Ishikawa (cell line): ENCODE measurements at regions not wholly inside any gene's neighbourhood (a gene's known extent, or its start where the extent isn't known, plus 50 kb on each side); places are given as distances from the start of the nearest gene placed in this dataset.

Source experiments
- CEBPB ChIP-seq: IDR thresholded peaks from 2 replicates; pipeline ENCODE4 v1.6.1; 2012
- CREB1 ChIP-seq: IDR thresholded peaks from 2 replicates; pipeline ENCODE4 v1.6.1; 2012; ENCODE audit warnings: low read depth
- EGR1 ChIP-seq: IDR thresholded peaks from 2 replicates; pipeline ENCODE4 v1.6.1; 2012
- EP300 ChIP-seq: IDR thresholded peaks from 2 replicates; pipeline ENCODE4 v1.6.1; 2012; ENCODE audit warnings: borderline replicate concordance
- FOXM1 ChIP-seq: IDR thresholded peaks from 2 replicates; pipeline ENCODE4 v1.6.1; 2012; ENCODE audit warnings: low read depth, borderline replicate concordance
- MAX ChIP-seq: IDR thresholded peaks from 2 replicates; pipeline ENCODE4 v1.6.1; 2012
- NFIC ChIP-seq: IDR thresholded peaks from 2 replicates; pipeline ENCODE4 v1.6.1; 2012
- RAD21 ChIP-seq: IDR thresholded peaks from 2 replicates; pipeline ENCODE4 v1.6.1; 2012; ENCODE audit warnings: low read depth
- REST ChIP-seq: IDR thresholded peaks from 2 replicates; pipeline ENCODE4 v1.6.1; 2012; ENCODE audit warnings: low read depth, mild to moderate bottlenecking
- TAF1 ChIP-seq: IDR thresholded peaks from 2 replicates; pipeline ENCODE4 v1.6.1; 2012; ENCODE audit warnings: low read depth, mild to moderate bottlenecking
- TCF12 ChIP-seq: IDR thresholded peaks from 2 replicates; pipeline ENCODE4 v1.6.1; 2012; ENCODE audit warnings: low read depth
- TEAD4 ChIP-seq: IDR thresholded peaks from 2 replicates; pipeline ENCODE4 v1.6.1; 2012
- USF1 ChIP-seq: IDR thresholded peaks from 2 replicates; pipeline ENCODE4 v1.6.1; 2012
- YY1 ChIP-seq: IDR thresholded peaks from 2 replicates; pipeline ENCODE4 v1.6.1; 2012; ENCODE audit warnings: low read depth
- ZBTB7A ChIP-seq: IDR thresholded peaks from 2 replicates; pipeline ENCODE4 v1.6.1; 2012; ENCODE audit warnings: low read depth

- no peak for TF ChIP-seq TCF12
- no peak for TF ChIP-seq FOXM1
- TF ChIP-seq CREB1 = no peak
- no peak for TF ChIP-seq ZBTB7A
- no peak for TF ChIP-seq MAX
- no peak for TF ChIP-seq TAF1
- TF ChIP-seq TEAD4 = no peak
- TF ChIP-seq RAD21 = no peak
- no peak for TF ChIP-seq EP300
- TF ChIP-seq REST = no peak
- TF ChIP-seq USF1 = no peak
These were observed 198.5 kb downstream of the TBXT start for GRCh38 chr6:165969184-165969583.

GRCh38 chr6:165968408-165968807 is 199.2 kb downstream of the TBXT start:
- TF ChIP-seq USF1 (no peak), TEAD4 (no peak), EP300 (no peak), TAF1 (no peak)

- TF ChIP-seq USF1 (no peak), FOXM1 (no peak), YY1 (no peak), TAF1 (no peak), EGR1 (no peak), MAX (no peak), TEAD4 (no peak), ZBTB7A (no peak), CREB1 (no peak), REST (no peak), RAD21 (no peak), TCF12 (no peak), NFIC (no peak), EP300 (no peak), CEBPB (no peak)
These were observed 199.7 kb downstream of the TBXT start for GRCh38 chr6:165967810-165968407.

- no peak for TF ChIP-seq MAX
- no peak for TF ChIP-seq USF1
- TF ChIP-seq REST = no peak
- no peak for TF ChIP-seq CREB1
- TF ChIP-seq NFIC = no peak
- TF ChIP-seq RAD21 = no peak
- TF ChIP-seq TEAD4 = no peak
- no peak for TF ChIP-seq CEBPB
- TF ChIP-seq YY1 = no peak
- TF ChIP-seq EP300 = no peak
- no peak for TF ChIP-seq EGR1
- no peak for TF ChIP-seq FOXM1
- no peak for TF ChIP-seq TAF1
- TF ChIP-seq TCF12 = no peak
- no peak for TF ChIP-seq ZBTB7A
These were observed 203.9 kb downstream of the TBXT start for GRCh38 chr6:165963750-165964149.
